Lung microvascular endothelial cell (primary cell): ENCODE measurements at regions not wholly inside any gene's neighbourhood (a gene's known extent, or its start where the extent isn't known, plus 50 kb on each side); places are given as distances from the start of the nearest gene placed in this dataset.
"Not testable (repeated sequence)": the region's sequence is repeated elsewhere in the genome, so short reads cannot be mapped to it uniquely, and the experiment has no call there.

ENCODE experiments used
- DNase-seq, 2 donors: peaks; one replicate each; pipeline versions ENCODE4 v3.0.0 to v3.0.0-alpha.2; 2010; ENCODE audit warnings: low read depth in 2 of 2

DNA sequence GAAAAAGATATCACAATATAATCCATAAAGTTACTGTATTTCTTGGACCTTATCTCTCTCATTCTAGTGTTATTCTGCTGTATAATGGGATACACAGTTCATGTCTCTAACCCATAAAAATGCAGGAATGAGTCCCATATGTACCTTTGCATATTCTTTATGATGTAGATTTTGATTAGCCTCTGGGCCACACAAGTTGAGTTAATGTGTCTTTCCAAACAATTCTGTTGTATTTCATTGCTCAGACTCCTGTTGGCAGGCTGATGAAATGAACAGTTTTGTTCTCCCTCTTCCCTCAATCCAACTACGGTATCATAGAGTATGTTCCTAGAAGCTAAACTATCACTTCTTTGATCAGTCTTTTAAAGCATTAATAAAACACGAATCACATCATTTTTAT lies 113.2 kb upstream of the SATB2 start:
- DNase-seq: no peak

GRCh38 chr2:199569336-199569735 lies 111.6 kb upstream of the SATB2 start:
- DNase-seq: no peak

DNA sequence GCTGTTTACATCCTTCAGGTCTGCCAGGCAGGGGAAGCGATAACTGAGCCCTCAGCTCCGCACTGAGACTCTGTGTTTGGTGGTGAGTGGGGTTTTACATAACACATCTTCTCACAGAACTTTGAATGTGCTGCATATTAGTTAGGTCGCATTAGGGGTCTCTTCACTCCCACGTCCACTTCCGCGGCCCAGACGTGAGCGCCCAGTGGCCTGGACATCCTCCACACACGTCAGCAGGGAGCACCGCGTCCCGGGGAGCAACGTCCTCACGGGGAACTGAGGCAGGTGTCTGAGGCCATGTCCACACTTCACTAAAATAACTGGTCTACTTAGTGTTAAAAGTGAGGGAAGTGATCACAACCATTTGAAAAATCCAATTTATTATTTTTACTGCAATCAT lies 100.4 kb upstream of the SATB2 start:
- no peak for DNase-seq

- DNase-seq: no peak
Measured at GRCh38 chr2:199556527-199557285, 99.0 kb upstream of the SATB2 start.

- no peak for DNase-seq
Measured at GRCh38 chr2:199554026-199554425, 96.3 kb upstream of the SATB2 start.

DNA sequence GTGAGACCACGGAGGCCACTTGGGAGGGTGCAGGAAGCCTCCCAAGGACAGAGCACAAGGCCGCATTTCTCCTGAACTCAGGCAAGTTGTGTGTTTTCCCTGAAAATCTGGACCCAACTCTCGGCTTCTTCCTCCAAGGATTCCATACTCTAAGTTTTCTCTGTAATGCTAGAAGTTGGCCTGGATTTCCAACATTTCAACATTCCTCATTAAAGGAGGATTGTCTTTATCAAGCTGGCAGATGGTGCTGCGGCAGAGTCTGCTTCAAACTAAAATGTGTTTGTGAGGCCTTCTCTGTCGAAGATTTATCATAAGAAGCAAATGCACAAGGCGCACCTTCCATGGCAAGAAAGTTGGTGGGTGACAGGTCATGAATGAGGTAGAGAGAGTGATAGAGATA lies 94.4 kb upstream of the SATB2 start:
- no peak for DNase-seq

- no peak for DNase-seq
Measured at GRCh38 chr2:199543606-199544172, 86.0 kb upstream of the SATB2 start.

- DNase-seq: no peak
Measured at GRCh38 chr2:199535445-199536177, 77.9 kb upstream of the SATB2 start.

DNA sequence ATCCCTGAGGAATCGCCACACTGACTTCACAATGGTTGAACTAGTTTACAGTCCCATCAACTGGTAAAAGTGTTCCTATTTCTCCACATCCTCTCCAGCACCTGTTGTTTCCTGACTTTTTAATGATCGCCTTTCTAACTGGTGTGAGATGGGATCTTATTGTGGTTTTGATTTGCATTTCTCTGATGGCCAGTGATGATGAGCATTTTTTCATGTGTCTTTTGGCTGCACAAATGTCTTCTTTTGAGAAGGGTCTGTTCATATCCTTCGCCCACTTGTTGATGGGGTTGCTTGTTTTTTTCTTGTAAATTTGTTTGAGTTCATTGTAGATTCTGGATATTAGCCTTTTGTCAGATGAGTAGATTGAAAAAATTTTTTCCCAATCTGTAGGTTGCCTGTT lies 76.1 kb upstream of the SATB2 start:
- DNase-seq: not testable (repeated sequence)

GRCh38 chr2:199527071-199527470 lies 69.3 kb upstream of the SATB2 start:
- no peak for DNase-seq

DNA sequence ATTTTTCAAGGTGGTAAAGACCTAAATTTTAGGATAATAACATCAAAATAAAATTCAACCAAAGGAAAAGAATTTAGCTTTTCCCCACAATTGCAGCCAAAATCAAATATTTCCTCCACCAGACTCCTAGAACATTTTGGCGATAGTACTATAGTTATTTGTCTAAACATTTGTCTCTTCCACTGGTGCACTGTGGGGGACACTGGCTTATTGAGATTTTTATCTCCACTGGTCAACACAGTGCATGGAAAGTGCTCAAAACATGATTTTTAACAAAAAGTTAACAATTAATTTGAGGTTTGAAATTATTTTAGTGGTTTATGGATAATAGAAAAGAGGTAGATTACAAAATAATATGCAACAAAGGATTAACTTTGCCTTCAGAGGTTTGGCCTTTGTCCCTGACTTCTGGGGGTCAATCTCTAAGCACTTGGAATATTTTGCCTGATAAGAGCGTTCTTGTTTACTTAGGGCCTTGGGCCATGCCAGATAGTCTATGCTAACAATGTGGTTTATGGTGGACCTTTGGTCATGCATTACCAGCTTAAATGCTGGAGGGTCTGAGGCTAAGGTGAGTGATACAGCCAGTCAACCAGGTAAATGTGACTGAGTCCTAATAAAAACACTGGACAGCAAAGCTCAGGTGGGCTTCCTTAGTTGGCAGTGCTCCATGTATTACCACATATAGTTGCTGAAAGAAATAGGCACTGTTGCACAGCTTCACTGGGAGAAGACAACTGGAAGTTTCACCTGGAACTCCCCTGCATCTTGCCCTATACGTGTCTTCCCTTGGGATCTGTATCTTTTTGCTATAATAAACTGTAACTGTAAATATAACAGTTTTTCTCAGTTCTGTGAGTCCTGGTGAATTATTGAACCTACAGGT lies 67.2 kb upstream of the SATB2 start:
- DNase-seq: no peak

DNA sequence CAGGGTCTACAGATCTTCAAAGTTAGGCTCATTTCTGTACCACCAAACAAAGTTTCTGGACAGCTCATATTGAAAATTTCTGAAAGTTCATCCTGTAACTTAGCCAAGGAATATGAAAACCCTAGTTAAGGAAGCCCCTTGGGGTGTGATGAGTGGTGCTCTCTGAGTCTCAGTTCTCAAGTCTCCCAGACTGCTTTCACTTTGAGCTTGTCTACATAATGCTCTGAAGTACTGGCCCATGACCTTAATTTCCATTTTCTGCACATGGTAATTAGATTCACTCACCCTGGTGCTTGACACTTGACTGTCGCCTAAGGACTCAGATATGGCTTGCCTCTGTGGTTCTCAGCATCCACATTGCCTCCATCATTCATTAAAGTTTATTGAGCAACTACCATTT lies 51.7 kb upstream of the SATB2 start:
- no peak for DNase-seq
